Liver (tissue), 8 donors: ENCODE measurements at regions not wholly inside any gene's neighbourhood (a gene's known extent, or its start where the extent isn't known, plus 50 kb on each side); places are given as distances from the start of the nearest gene placed in this dataset.

Source experiments
- DNase-seq: peaks from one replicate; pipeline ENCODE4 v3.0.0-alpha.2; 2017; ENCODE audit warnings: low spot score
- H3K27ac ChIP-seq, 2 donors: one replicate each; pipeline ENCODE4 v1.7.0; 2013; ENCODE audit warnings: inconsistent platforms in 2 of 2, low read length in 2 of 2, control low read depth in 1 of 2, low read depth in 1 of 2, mild to moderate bottlenecking in 1 of 2
- H3K27me3 ChIP-seq, 4 donors: one replicate each; pipeline versions ENCODE4 v1.6.1 to v1.7.0; 2013; ENCODE audit warnings: low read length in 3 of 4, inconsistent platforms in 1 of 4, mild to moderate bottlenecking in 1 of 4, moderate library complexity in 1 of 4; ENCODE audit not compliant: control insufficient read depth in 4 of 4, insufficient read depth in 4 of 4
- H3K36me3 ChIP-seq, 4 donors: one replicate each; pipeline versions ENCODE4 v1.6.1 to v1.7.0; 2013; ENCODE audit warnings: low read length in 3 of 4, mild to moderate bottlenecking in 3 of 4, low read depth in 1 of 4, moderate library complexity in 1 of 4; ENCODE audit not compliant: control insufficient read depth in 4 of 4, insufficient read depth in 3 of 4
- H3K4me1 ChIP-seq, 4 donors: one replicate each; pipeline versions ENCODE4 v1.6.1 to v1.7.0; 2013; ENCODE audit warnings: low read length in 3 of 4, mild to moderate bottlenecking in 3 of 4, moderate library complexity in 1 of 4; ENCODE audit not compliant: control insufficient read depth in 4 of 4, insufficient read depth in 4 of 4
- H3K4me3 ChIP-seq, 3 donors: one replicate each; pipeline versions ENCODE4 v1.6.1 to v1.7.0; 2013; ENCODE audit warnings: low read length in 3 of 3, control low read depth in 1 of 3, low read depth in 1 of 3, mild to moderate bottlenecking in 1 of 3
- H3K9ac ChIP-seq, 2 donors: one replicate each; pipeline ENCODE4 v1.7.0; 2013; ENCODE audit warnings: low read length in 2 of 2, mild to moderate bottlenecking in 2 of 2, moderate library complexity in 2 of 2, control low read depth in 1 of 2, low read depth in 1 of 2
- H3K9me3 ChIP-seq, 4 donors: one replicate each; pipeline versions ENCODE4 v1.6.1 to v1.7.0; 2013; ENCODE audit warnings: low read length in 3 of 4; ENCODE audit not compliant: control insufficient read depth in 4 of 4
- EGR1 ChIP-seq, 2 donors: IDR thresholded peaks; 2 replicates each; pipeline ENCODE4 v1.6.1; 2016 to 2018; ENCODE audit warnings: antibody characterized with exemption in 2 of 2, low read depth in 2 of 2
- FOXA1 ChIP-seq: IDR thresholded peaks from 2 replicates; pipeline ENCODE4 v1.6.1; 2016; ENCODE audit warnings: antibody characterized with exemption
- FOXA2 ChIP-seq: IDR thresholded peaks from 2 replicates; pipeline ENCODE4 v1.6.1; 2016; ENCODE audit warnings: antibody characterized with exemption
- HNF4A ChIP-seq, 2 donors: conservative IDR thresholded peaks; 2 replicates each; pipeline ENCODE4 v1.6.1; 2016; ENCODE audit warnings: antibody characterized with exemption in 2 of 2, mild to moderate bottlenecking in 2 of 2
- HNF4G ChIP-seq: IDR thresholded peaks from 2 replicates; pipeline ENCODE4 v1.6.1; 2016; ENCODE audit warnings: antibody characterized with exemption
- JUND ChIP-seq, 2 donors: IDR thresholded peaks; 2 replicates each; pipeline ENCODE4 v1.6.1; 2016; ENCODE audit warnings: antibody characterized with exemption in 2 of 2
- NR2F2 ChIP-seq: IDR thresholded peaks from 2 replicates; pipeline ENCODE4 v1.6.1; 2016; ENCODE audit warnings: antibody characterized with exemption
- RAD21 ChIP-seq, 2 donors: IDR thresholded peaks; 2 replicates each; pipeline ENCODE4 v1.6.1; 2016; ENCODE audit warnings: antibody characterized with exemption in 2 of 2, mild to moderate bottlenecking in 2 of 2
- RXRA ChIP-seq, 2 donors: IDR thresholded peaks; 2 replicates each; pipeline ENCODE4 v1.6.1; 2017 to 2018; ENCODE audit warnings: antibody characterized with exemption in 2 of 2, mild to moderate bottlenecking in 1 of 2
- SP1 ChIP-seq: IDR thresholded peaks from 2 replicates; pipeline ENCODE4 v1.6.1; 2018; ENCODE audit warnings: antibody characterized with exemption, mild to moderate bottlenecking
- TAF1 ChIP-seq: conservative IDR thresholded peaks from 2 replicates; pipeline ENCODE4 v1.6.1; 2016; ENCODE audit warnings: antibody characterized with exemption, mild to moderate bottlenecking
- YY1 ChIP-seq: IDR thresholded peaks from 2 replicates; pipeline ENCODE4 v1.6.1; 2016; ENCODE audit warnings: antibody characterized with exemption, mild to moderate bottlenecking
- WGBS: extraction: QIAGEN DNeasy Blood & Tissue Kit; methylation state at CpG from one replicate; pipeline ENCODE4 v1.1.7; 2013; 5-methylcytosine and 5-hydroxymethylcytosine counted together
- TF ChIP-seq, protein P1 (sequence below): IDR thresholded peaks from 2 replicates; pipeline ENCODE4 v1.6.1; 2016; ENCODE audit warnings: antibody characterized with exemption, mild to moderate bottlenecking
- TF ChIP-seq, protein P2 (sequence below): IDR thresholded peaks from 2 replicates; pipeline ENCODE4 v1.6.1; 2016; ENCODE audit warnings: antibody characterized with exemption
- TF ChIP-seq, protein P3 (sequence below): fragments of 150-350 bp; IDR thresholded peaks from 2 replicates; pipeline ENCODE4 v1.5.1; 2017; ENCODE audit warnings: improper control_type of control experiment, low read depth, low read length; ENCODE audit not compliant: missing input control
- TF ChIP-seq, protein P4 (sequence below): IDR thresholded peaks from 2 replicates; pipeline ENCODE4 v1.6.1; 2016; ENCODE audit warnings: antibody characterized with exemption
- TF ChIP-seq, protein P5 (sequence below): IDR thresholded peaks from 2 replicates; pipeline ENCODE4 v1.6.1; 2016; ENCODE audit warnings: antibody characterized with exemption
- donor health status: healthy.
- donor health status: healthy.
- donor health status: healthy.
- donor health status: healthy.
- donor health status: healthy.

DNA sequence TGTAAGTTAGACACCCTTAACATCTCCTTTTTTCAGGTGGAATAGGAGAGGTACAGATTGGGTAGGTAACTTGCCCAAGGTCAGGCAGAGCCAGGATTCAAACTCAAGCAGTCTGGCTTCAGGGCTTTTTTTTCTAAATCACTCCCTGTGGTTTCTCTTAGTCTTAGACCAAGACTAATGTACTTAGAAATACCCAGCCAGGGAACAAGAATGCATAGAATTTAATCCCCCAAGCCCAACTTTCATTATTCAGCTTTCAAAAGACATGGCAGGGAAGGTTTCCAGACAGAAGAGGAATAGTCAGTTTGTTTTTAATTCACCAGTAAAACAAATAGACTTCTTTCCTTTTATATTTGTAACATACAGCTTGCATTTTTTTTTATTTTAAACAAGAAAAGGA is 305.2 kb upstream of the RBFOX1 start:
- no peaks in the 10 kb centered on the region for H3K27me3 ChIP-seq
- no peak overlapping the region for H3K27ac ChIP-seq
- H3K4me3 ChIP-seq, result no peak overlapping the region
- no peaks in the 10 kb centered on the region for H3K4me1 ChIP-seq
- TF ChIP-seq FOXA2 (no peak), YY1 (no peak), FOXA1 (no peak), HNF4G (no peak), NR2F2 (no peak), RXRA (IDR thresholded peaks at IDR 0.05) (no peak), JUND (IDR thresholded peaks at IDR 0.05) (no peak), SP1 (no peak)
- TF ChIP-seq, protein P1, sequence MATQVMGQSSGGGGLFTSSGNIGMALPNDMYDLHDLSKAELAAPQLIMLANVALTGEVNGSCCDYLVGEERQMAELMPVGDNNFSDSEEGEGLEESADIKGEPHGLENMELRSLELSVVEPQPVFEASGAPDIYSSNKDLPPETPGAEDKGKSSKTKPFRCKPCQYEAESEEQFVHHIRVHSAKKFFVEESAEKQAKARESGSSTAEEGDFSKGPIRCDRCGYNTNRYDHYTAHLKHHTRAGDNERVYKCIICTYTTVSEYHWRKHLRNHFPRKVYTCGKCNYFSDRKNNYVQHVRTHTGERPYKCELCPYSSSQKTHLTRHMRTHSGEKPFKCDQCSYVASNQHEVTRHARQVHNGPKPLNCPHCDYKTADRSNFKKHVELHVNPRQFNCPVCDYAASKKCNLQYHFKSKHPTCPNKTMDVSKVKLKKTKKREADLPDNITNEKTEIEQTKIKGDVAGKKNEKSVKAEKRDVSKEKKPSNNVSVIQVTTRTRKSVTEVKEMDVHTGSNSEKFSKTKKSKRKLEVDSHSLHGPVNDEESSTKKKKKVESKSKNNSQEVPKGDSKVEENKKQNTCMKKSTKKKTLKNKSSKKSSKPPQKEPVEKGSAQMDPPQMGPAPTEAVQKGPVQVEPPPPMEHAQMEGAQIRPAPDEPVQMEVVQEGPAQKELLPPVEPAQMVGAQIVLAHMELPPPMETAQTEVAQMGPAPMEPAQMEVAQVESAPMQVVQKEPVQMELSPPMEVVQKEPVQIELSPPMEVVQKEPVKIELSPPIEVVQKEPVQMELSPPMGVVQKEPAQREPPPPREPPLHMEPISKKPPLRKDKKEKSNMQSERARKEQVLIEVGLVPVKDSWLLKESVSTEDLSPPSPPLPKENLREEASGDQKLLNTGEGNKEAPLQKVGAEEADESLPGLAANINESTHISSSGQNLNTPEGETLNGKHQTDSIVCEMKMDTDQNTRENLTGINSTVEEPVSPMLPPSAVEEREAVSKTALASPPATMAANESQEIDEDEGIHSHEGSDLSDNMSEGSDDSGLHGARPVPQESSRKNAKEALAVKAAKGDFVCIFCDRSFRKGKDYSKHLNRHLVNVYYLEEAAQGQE, result no peak
- TF ChIP-seq, protein P2, sequence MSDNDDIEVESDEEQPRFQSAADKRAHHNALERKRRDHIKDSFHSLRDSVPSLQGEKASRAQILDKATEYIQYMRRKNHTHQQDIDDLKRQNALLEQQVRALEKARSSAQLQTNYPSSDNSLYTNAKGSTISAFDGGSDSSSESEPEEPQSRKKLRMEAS, result no peak
- H3K9ac ChIP-seq, result no peak overlapping the region
- DNase-seq, result no peak
- H3K9me3 ChIP-seq, result no peaks in the 10 kb centered on the region
- H3K36me3 ChIP-seq, result no peaks in the 10 kb centered on the region

DNA sequence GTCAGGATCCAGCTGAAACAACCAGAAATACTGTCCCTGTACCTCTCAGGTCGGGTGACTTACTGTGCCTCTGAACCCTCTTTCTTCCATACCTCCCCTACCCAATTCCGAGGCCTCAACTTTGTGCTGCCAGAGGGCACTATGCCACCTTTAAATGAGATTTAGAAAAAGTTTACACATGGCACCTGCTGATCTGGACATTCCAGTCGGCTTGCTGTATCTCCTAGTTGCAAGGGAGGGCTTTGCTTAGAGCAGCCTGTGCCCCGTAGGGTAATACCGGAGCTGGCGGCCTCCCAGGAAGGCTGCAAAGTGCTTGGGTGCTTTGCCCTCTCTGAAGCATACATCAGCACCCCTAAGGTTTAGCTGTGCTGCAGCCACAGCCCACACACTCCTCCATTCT is 306.0 kb upstream of the RBFOX1 start:
- Histone ChIP-seq H3K4me3 (no peak overlapping the region), H3K9ac (no peak overlapping the region), H3K9me3 (no peaks in the 10 kb centered on the region), H3K27me3 (no peaks in the 10 kb centered on the region), H3K36me3 (no peaks in the 10 kb centered on the region), H3K4me1 (no peaks in the 10 kb centered on the region), H3K27ac (no peak overlapping the region)
- no peak for TF ChIP-seq YY1
- TF ChIP-seq RAD21 (IDR thresholded peaks at IDR 0.05), result no peak
- TF ChIP-seq JUND (IDR thresholded peaks at IDR 0.05), result no peak
- TF ChIP-seq, protein P2, result no peak
- TF ChIP-seq, protein P3, sequence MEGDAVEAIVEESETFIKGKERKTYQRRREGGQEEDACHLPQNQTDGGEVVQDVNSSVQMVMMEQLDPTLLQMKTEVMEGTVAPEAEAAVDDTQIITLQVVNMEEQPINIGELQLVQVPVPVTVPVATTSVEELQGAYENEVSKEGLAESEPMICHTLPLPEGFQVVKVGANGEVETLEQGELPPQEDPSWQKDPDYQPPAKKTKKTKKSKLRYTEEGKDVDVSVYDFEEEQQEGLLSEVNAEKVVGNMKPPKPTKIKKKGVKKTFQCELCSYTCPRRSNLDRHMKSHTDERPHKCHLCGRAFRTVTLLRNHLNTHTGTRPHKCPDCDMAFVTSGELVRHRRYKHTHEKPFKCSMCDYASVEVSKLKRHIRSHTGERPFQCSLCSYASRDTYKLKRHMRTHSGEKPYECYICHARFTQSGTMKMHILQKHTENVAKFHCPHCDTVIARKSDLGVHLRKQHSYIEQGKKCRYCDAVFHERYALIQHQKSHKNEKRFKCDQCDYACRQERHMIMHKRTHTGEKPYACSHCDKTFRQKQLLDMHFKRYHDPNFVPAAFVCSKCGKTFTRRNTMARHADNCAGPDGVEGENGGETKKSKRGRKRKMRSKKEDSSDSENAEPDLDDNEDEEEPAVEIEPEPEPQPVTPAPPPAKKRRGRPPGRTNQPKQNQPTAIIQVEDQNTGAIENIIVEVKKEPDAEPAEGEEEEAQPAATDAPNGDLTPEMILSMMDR, result no peak
- TF ChIP-seq EGR1 (IDR thresholded peaks at IDR 0.05; ENCODE audit: low read depth in 2 of 2), result no peak
- no peak for TF ChIP-seq NR2F2
- TF ChIP-seq, protein P4, sequence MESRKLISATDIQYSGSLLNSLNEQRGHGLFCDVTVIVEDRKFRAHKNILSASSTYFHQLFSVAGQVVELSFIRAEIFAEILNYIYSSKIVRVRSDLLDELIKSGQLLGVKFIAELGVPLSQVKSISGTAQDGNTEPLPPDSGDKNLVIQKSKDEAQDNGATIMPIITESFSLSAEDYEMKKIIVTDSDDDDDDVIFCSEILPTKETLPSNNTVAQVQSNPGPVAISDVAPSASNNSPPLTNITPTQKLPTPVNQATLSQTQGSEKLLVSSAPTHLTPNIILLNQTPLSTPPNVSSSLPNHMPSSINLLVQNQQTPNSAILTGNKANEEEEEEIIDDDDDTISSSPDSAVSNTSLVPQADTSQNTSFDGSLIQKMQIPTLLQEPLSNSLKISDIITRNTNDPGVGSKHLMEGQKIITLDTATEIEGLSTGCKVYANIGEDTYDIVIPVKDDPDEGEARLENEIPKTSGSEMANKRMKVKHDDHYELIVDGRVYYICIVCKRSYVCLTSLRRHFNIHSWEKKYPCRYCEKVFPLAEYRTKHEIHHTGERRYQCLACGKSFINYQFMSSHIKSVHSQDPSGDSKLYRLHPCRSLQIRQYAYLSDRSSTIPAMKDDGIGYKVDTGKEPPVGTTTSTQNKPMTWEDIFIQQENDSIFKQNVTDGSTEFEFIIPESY, result no peak
- no peak for TF ChIP-seq FOXA1
- TF ChIP-seq, protein P1, result no peak
- TF ChIP-seq, protein P5, sequence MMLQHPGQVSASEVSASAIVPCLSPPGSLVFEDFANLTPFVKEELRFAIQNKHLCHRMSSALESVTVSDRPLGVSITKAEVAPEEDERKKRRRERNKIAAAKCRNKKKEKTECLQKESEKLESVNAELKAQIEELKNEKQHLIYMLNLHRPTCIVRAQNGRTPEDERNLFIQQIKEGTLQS, result no peak
- TF ChIP-seq HNF4A (conservative IDR thresholded peaks at IDR 0.05), result no peak
- TF ChIP-seq TAF1, result no peak
- 68% methylated on average over 6 of the region's 6 CpGs for WGBS
- no peak for DNase-seq
